ENCODE measurements at regions not wholly inside any gene's neighbourhood (a gene's known extent, or its start where the extent isn't known, plus 50 kb on each side); places are given as distances from the start of the nearest gene placed in this dataset.
"Not testable (repeated sequence)": the region's sequence is repeated elsewhere in the genome, so short reads cannot be mapped to it uniquely, and the experiment has no call there.

GRCh38 chr9:88835772-88836171 is 155.5 kb upstream of the S1PR3 start:
- no peak for DNase-seq (ENCODE audit: extremely low spot score)
- H3K4me3 ChIP-seq, result no peak overlapping the region
- no peaks in the 10 kb centered on the region for H3K27me3 ChIP-seq
- no peaks in the 10 kb centered on the region for H3K36me3 ChIP-seq
- peaks cover 0 to 16% (median 9%) of the 10 kb centered on the region in 4 donors for H3K4me1 ChIP-seq
- no peak overlapping the region for H3K27ac ChIP-seq (replicated peaks in 1 of 4)
- no peaks in the 10 kb centered on the region for H3K9me3 ChIP-seq
- TF ChIP-seq POLR2AphosphoS5 (IDR thresholded peaks at IDR 0.05) (no peak), CTCF (IDR thresholded peaks at IDR 0.05) (no peak), EP300 (IDR thresholded peaks at IDR 0.05) (no peak), POLR2A (IDR thresholded peaks at IDR 0.05; ENCODE audit: low read depth) (no peak)
- intact Hi-C loops (cut with DNase I), result no loop called here
- WGBS, result 53% methylated on average over 3 of the region's 3 CpGs

- no peak overlapping the region for H3K4me3 ChIP-seq
- H3K9me3 ChIP-seq, result no peaks in the 10 kb centered on the region
- TF ChIP-seq POLR2AphosphoS5 (IDR thresholded peaks at IDR 0.05), result no peak
- no peak for TF ChIP-seq CTCF (IDR thresholded peaks at IDR 0.05)
- TF ChIP-seq POLR2A (IDR thresholded peaks at IDR 0.05; ENCODE audit: low read depth), result no peak
- no peak for TF ChIP-seq EP300 (IDR thresholded peaks at IDR 0.05)
- H3K36me3 ChIP-seq, result no peaks in the 10 kb centered on the region
- no peak overlapping the region for H3K27ac ChIP-seq (replicated peaks in 1 of 4)
- 69% methylated on average over 2 of the region's 2 CpGs for WGBS
- DNase-seq (ENCODE audit: extremely low spot score), result no peak
- no peaks in the 10 kb centered on the region for H3K27me3 ChIP-seq
- peaks cover 0 to 16% (median 9%) of the 10 kb centered on the region in 4 donors for H3K4me1 ChIP-seq
- intact Hi-C loops (cut with DNase I), result no loop called here
Measured at GRCh38 chr9:88837731-88838130, 153.5 kb upstream of the S1PR3 start.

- WGBS, result 92% methylated on average over 6 of the region's 6 CpGs
- intact Hi-C loops (cut with DNase I); H3K4me1 ChIP-seq; H3K27me3 ChIP-seq; H3K4me3 ChIP-seq; H3K36me3 ChIP-seq; DNase-seq (ENCODE audit: extremely low spot score); H3K27ac ChIP-seq (replicated peaks in 1 of 4): not testable (repeated sequence)
- H3K9me3 ChIP-seq, result peaks cover 0 to 17% (median 3%) of the 10 kb centered on the region in 4 donors
Measured at GRCh38 chr9:88849878-88850277, 141.4 kb upstream of the S1PR3 start.

GRCh38 chr9:88852794-88853193 is 138.5 kb upstream of the S1PR3 start:
- no peaks in the 10 kb centered on the region for H3K27me3 ChIP-seq
- no peaks in the 10 kb centered on the region for H3K36me3 ChIP-seq
- no peak for TF ChIP-seq EP300 (IDR thresholded peaks at IDR 0.05)
- TF ChIP-seq POLR2A (IDR thresholded peaks at IDR 0.05; ENCODE audit: low read depth), result no peak
- TF ChIP-seq CTCF (IDR thresholded peaks at IDR 0.05), result no peak
- TF ChIP-seq POLR2AphosphoS5 (IDR thresholded peaks at IDR 0.05), result peak; percentile 20 to 39
- H3K27ac ChIP-seq (replicated peaks in 1 of 4), result no peak overlapping the region
- no peak for DNase-seq (ENCODE audit: extremely low spot score)
- 38% methylated on average over 1 of the region's 1 CpG for WGBS
- H3K4me3 ChIP-seq, result no peak overlapping the region
- intact Hi-C loops (cut with DNase I), result no loop called here
- H3K9me3 ChIP-seq, result peaks cover 0 to 14% (median 5%) of the 10 kb centered on the region in 4 donors
- peaks cover 0 to 6% (median 0%) of the 10 kb centered on the region in 4 donors for H3K4me1 ChIP-seq

- Histone ChIP-seq H3K36me3 (no peaks in the 10 kb centered on the region), H3K9me3 (no peaks in the 10 kb centered on the region), H3K27ac (replicated peaks in 1 of 4) (no peak overlapping the region), H3K4me3 (no peak overlapping the region), H3K27me3 (no peaks in the 10 kb centered on the region), H3K4me1 (peaks cover 8 to 16% (median 14%) of the 10 kb centered on the region in 4 donors)
- intact Hi-C loops (cut with DNase I), result no loop called here
- WGBS, result 89% methylated on average over 5 of the region's 5 CpGs
- DNase-seq (ENCODE audit: extremely low spot score), result no peak
- TF ChIP-seq POLR2A (IDR thresholded peaks at IDR 0.05; ENCODE audit: low read depth), result no peak
- TF ChIP-seq POLR2AphosphoS5 (IDR thresholded peaks at IDR 0.05), result no peak
- no peak for TF ChIP-seq CTCF (IDR thresholded peaks at IDR 0.05)
- TF ChIP-seq EP300 (IDR thresholded peaks at IDR 0.05), result no peak
Measured at GRCh38 chr9:88870627-88871026, 120.6 kb upstream of the S1PR3 start.
